Ascending aorta (tissue), 2 donors: ENCODE measurements at regions not wholly inside any gene's neighbourhood (a gene's known extent, or its start where the extent isn't known, plus 50 kb on each side); places are given as distances from the start of the nearest gene placed in this dataset.

ENCODE experiments used
- DNase-seq, 2 donors: peaks; one replicate each; pipeline ENCODE4 v3.0.0-alpha.2; 2019; ENCODE audit warnings: low spot score in 2 of 2
- H3K27ac ChIP-seq, 2 donors: fragments of 200-600 bp; sonication (generic); one replicate each; pipeline ENCODE4 v1.5.1; 2016 to 2017; ENCODE audit warnings: mild to moderate bottlenecking in 1 of 2
- H3K27me3 ChIP-seq: fragments of 200-600 bp; sonication (generic); one replicate; pipeline ENCODE4 v1.5.1; 2017
- H3K36me3 ChIP-seq, 2 donors: fragments of 200-600 bp; sonication (generic); one replicate each; pipeline ENCODE4 v1.5.1; 2016
- H3K4me1 ChIP-seq, 2 donors: fragments of 200-600 bp; sonication (generic); one replicate each; pipeline ENCODE4 v1.5.1; 2016 to 2017; ENCODE audit warnings: mild to moderate bottlenecking in 1 of 2
- H3K4me3 ChIP-seq, 2 donors: fragments of 200-600 bp; sonication (generic); one replicate each; pipeline ENCODE4 v1.5.1; 2016 to 2017; ENCODE audit warnings: mild to moderate bottlenecking in 1 of 2
- H3K9me3 ChIP-seq, 2 donors: fragments of 200-600 bp; sonication (generic); one replicate each; pipeline ENCODE4 v1.5.1; 2016
- intact Hi-C: fragments of 100-400 bp; cut with DNase I; formaldehyde crosslinking; loops from one replicate; pipeline ENCODE4 v1.15.1; 2023
- TF ChIP-seq, protein P1 (sequence below), 3 experiments: fragments of 200-600 bp in 2 of 3; fragments of 450-650 bp in 1 of 3; sonication (generic) in 2 of 3; IDR thresholded peaks; one replicate each; pipeline ENCODE4 v1.5.1; 2016 to 2019; ENCODE audit warnings: antibody characterized with exemption in 3 of 3, mild to moderate bottlenecking in 1 of 3, moderate library complexity in 1 of 3

DNA sequence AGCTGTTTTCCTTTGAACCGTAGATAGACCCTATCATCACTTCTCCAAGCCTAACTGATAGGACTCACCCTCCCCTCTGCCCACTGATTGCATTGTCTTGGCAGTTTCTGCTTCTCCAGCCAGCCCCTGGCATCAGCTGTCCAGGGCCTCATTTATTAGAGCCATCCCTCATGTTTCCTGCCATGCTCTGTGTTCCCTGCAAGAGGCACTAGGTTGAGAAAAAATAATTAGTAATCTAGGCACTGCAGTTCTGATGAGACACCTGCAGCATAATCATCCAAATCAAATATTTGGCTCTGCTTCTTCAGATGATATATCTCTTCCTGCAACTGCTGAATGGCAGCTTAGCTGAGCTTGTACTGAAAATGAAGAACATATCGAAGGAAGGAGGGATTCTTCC is 303.0 kb upstream of the TLE4 start:
- intact Hi-C loops = no loop called here
- TF ChIP-seq, protein P1, sequence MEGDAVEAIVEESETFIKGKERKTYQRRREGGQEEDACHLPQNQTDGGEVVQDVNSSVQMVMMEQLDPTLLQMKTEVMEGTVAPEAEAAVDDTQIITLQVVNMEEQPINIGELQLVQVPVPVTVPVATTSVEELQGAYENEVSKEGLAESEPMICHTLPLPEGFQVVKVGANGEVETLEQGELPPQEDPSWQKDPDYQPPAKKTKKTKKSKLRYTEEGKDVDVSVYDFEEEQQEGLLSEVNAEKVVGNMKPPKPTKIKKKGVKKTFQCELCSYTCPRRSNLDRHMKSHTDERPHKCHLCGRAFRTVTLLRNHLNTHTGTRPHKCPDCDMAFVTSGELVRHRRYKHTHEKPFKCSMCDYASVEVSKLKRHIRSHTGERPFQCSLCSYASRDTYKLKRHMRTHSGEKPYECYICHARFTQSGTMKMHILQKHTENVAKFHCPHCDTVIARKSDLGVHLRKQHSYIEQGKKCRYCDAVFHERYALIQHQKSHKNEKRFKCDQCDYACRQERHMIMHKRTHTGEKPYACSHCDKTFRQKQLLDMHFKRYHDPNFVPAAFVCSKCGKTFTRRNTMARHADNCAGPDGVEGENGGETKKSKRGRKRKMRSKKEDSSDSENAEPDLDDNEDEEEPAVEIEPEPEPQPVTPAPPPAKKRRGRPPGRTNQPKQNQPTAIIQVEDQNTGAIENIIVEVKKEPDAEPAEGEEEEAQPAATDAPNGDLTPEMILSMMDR (IDR thresholded peaks at IDR 0.05) = no peak
- H3K9me3 ChIP-seq = no peaks in the 10 kb centered on the region
- no peaks in the 10 kb centered on the region for H3K36me3 ChIP-seq
- H3K27ac ChIP-seq = no peak overlapping the region
- DNase-seq = no peak
- no peaks in the 10 kb centered on the region for H3K4me1 ChIP-seq
- no peaks in the 10 kb centered on the region for H3K27me3 ChIP-seq
- H3K4me3 ChIP-seq = no peak overlapping the region

DNA sequence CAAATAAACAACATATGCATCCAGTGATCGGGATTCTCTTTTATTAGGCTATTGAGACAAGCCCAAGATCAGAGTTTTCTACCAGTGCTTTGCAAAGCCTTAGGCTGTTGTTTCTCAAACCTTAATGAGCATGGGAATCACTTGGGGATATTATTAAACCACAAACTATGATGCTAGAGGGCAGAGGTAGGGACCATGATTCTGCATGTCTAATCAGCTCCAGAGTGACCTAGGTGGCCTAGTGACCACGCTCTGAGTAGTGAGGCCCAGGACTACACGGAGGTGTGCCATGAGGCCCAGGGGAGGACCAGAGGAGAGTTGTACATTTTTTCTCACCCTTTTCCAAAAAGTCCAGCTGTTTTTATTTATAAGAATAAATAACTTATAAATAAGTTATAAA is 298.5 kb upstream of the TLE4 start:
- DNase-seq = no peak
- Histone ChIP-seq H3K4me3 (no peak overlapping the region), H3K27ac (no peak overlapping the region), H3K27me3 (no peaks in the 10 kb centered on the region), H3K36me3 (no peaks in the 10 kb centered on the region), H3K9me3 (no peaks in the 10 kb centered on the region), H3K4me1 (no peaks in the 10 kb centered on the region)
- TF ChIP-seq, protein P1 (IDR thresholded peaks at IDR 0.05) = no peak
- intact Hi-C loops = no loop called here

DNA sequence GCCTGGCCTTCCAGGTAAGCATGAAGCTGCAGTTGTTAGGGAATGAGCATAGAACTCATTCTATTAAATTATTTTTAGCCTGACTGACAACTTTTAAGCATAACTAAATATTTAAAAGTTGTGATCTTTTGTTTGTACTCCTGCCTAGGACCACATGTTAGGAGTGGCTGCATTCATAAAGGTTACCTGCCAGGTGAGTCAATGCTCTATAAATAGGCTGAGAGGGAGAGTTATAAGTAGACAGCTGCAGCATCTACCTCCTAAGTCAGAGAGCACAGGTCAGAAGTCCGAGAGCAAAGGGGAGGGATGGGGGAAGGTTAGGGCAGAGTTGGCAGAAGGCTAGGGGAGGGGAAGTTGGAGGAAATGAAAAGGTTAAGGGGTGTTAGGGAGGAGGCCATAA is 292.4 kb upstream of the TLE4 start:
- H3K27me3 ChIP-seq = no peaks in the 10 kb centered on the region
- TF ChIP-seq, protein P1 (IDR thresholded peaks at IDR 0.05) = no peak
- H3K4me1 ChIP-seq = no peaks in the 10 kb centered on the region
- H3K36me3 ChIP-seq = no peaks in the 10 kb centered on the region
- intact Hi-C loops = no loop called here
- no peaks in the 10 kb centered on the region for H3K9me3 ChIP-seq
- H3K27ac ChIP-seq = no peak overlapping the region
- DNase-seq = no peak
- no peak overlapping the region for H3K4me3 ChIP-seq

DNA sequence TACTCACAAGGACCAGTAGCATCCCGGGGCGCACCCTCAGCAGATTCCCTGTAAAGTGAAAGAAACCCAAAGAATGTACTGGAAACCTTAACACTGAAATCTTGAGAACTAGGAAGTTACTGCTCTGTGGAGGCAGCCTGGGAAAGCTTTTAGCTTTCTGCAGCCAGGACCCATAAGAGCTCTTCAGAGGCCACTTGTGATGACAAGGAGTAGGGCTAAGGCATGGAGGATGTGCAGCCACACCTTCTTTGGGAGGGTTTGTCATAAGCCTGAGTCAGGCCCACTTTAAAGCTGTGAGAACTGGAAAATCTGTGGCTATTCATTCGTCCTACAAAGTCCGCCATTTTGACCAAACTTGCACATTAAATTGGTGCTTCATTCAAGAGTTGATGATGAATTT is 291.1 kb upstream of the TLE4 start:
- Histone ChIP-seq H3K4me1 (no peaks in the 10 kb centered on the region), H3K4me3 (no peak overlapping the region), H3K27me3 (no peaks in the 10 kb centered on the region), H3K27ac (no peak overlapping the region), H3K9me3 (no peaks in the 10 kb centered on the region), H3K36me3 (no peaks in the 10 kb centered on the region)
- TF ChIP-seq, protein P1 (IDR thresholded peaks at IDR 0.05) = no peak
- no peak for DNase-seq
- intact Hi-C loops = no loop called here

DNA sequence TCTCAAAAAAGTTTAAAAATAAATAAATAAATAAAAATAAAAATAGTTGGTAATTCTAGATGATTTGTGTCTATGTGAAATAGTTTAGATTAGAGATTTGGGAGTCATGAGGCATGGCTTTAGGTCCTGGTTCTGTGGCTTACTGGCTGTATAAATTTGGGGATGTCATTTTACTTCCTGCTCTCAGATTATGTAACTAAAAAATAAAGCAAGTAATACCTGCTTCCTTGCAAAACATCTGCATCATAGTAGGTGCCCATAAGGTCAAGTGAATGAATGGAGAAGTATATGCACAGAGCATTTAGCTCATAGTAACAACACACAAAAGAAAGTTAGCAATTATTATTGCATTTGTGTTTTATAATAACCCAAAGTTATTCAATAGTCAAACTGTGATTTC is 287.7 kb upstream of the TLE4 start:
- no peaks in the 10 kb centered on the region for H3K9me3 ChIP-seq
- no peaks in the 10 kb centered on the region for H3K36me3 ChIP-seq
- H3K4me3 ChIP-seq = no peak overlapping the region
- no peaks in the 10 kb centered on the region for H3K4me1 ChIP-seq
- no peak for DNase-seq
- TF ChIP-seq, protein P1 (IDR thresholded peaks at IDR 0.05) = no peak
- no peaks in the 10 kb centered on the region for H3K27me3 ChIP-seq
- intact Hi-C loops = no loop called here
- no peak overlapping the region for H3K27ac ChIP-seq

DNA sequence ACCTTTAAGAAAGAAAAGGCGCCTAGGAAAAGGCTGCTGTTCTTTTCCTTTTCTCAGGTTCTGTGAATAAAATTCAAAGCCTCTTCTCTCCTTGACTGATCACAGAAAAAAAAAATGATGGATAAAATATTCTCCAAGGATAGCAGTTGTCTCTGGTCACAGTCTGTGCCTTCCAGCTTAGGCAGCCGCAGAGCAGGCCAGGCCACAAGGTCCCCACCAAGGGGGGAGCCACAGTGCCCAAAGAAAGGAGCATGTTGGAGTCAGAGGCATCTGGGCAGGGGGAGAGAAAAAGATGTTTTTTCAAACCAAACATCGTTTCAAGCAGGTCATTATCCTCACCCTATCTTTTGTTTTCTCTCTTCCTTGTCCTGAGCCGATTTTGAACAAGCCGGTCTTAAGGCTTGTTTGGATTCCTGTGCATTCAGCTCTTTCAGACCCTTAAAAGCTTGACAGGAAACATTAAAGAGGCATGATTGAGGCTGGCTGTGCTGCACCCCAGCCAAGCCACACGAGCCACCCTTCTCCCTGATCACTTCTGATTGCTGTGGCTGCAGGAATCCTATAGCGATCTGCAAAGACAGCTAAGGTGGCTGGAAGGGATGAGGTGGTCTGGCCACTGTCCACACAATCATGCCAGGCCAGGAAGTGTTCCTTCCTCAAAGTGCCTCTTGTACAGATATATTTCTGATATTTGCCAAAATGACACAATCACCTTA is 284.6 kb upstream of the TLE4 start:
- TF ChIP-seq, protein P1 (IDR thresholded peaks at IDR 0.05) = no peak
- no peaks in the 10 kb centered on the region for H3K9me3 ChIP-seq
- H3K4me1 ChIP-seq = no peaks in the 10 kb centered on the region
- no peaks in the 10 kb centered on the region for H3K27me3 ChIP-seq
- no peak overlapping the region for H3K27ac ChIP-seq
- intact Hi-C loops = no loop called here
- no peaks in the 10 kb centered on the region for H3K36me3 ChIP-seq
- no peak for DNase-seq
- no peak overlapping the region for H3K4me3 ChIP-seq
